Smooth muscle cell of the brain vasculature (primary cell): ENCODE measurements at regions not wholly inside any gene's neighbourhood (a gene's known extent, or its start where the extent isn't known, plus 50 kb on each side); places are given as distances from the start of the nearest gene placed in this dataset.

Source experiments
- DNase-seq: peaks from one replicate; pipeline ENCODE4 v3.0.0-alpha.2; 2012; ENCODE audit warnings: low read depth, low spot score

DNA sequence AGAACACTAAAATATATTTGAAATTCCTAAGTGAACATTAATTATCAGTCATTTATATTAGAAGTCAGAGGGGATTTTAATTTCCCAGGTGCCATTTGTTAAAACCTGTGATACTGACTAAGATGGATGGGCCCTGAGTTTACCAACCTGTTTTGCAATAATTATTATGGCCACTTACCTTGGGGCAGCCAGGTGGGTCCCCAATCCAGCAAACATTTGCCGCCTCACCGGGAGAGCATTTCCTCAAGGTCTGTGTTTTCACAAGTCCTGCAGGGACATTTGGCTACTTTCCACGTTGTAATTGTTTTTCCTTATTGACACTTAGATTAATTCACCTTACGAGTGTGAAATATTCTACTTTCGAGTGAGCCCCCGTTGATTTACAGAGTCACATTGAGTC, 251.2 kb upstream of the PPP2R2D start:
- DNase-seq, result no peak

DNA sequence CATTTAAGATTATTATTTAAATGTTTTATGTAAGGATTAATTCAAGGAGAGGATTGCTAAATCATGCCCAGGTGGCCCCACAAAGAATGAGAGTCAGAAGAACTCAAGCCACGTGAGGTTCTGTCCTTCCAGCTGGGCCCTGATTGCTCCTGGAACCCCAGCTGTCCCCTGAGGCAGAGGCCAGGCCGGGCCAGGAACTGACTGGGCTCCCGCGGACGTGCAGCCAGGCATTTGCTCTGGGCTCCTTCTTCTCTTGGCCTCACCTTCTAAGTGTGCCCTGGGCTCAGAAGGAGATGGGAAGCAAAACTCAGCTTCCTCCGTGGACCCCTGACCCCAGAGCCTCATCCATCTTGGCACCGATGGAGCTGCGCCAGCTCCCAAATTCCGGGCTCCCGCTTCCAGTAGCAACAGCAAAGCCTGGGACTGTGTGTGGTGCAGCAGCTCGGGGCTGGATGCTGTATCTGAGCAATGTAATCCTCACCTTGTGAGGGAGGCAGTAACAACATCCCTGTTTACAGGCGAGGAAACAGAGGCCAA, 250.6 kb upstream of the PPP2R2D start:
- DNase-seq, result no peak

DNA sequence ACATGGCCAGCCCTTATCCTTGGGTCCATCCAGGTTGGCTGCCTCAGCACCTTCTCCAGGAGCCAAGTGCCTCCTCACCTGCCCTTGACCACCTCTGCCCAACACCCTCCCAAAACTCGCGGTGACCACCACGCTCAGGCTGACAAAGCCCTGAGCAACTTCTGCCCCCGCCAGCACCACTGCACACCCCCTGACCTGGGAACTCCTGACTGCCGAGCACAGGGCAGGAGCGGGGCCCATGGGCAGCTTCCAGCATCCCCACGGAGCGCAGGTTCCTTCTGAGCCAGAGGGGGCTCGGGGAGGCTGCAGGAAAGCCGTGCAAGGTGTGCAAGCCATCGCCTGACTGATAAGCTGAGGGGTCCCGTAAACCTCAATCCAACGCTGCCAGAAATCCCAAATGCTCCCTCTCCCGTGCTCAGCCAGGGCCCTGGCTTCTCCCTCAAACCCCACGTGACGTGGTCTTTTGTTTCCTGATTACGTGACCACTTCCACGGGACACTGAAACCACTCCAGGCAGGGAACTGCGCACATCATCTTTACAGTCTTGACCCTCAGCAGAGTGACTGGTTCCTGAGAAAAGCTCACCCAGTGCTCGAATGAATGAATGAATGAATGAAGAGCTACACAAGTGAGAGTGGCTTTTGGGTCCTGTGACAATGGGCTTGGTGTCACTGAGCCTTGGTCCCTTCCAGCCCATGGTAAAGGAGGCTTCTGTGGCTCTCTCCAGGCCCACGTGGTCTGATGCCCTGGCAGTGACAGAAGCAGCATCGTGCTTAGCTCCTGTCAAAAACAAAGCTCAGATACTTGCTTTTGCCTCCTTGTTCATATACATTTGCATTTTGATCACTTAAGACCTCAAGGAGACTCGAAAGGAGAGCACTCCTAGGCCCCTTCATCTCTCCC, 249.8 kb upstream of the PPP2R2D start:
- no peak for DNase-seq

DNA sequence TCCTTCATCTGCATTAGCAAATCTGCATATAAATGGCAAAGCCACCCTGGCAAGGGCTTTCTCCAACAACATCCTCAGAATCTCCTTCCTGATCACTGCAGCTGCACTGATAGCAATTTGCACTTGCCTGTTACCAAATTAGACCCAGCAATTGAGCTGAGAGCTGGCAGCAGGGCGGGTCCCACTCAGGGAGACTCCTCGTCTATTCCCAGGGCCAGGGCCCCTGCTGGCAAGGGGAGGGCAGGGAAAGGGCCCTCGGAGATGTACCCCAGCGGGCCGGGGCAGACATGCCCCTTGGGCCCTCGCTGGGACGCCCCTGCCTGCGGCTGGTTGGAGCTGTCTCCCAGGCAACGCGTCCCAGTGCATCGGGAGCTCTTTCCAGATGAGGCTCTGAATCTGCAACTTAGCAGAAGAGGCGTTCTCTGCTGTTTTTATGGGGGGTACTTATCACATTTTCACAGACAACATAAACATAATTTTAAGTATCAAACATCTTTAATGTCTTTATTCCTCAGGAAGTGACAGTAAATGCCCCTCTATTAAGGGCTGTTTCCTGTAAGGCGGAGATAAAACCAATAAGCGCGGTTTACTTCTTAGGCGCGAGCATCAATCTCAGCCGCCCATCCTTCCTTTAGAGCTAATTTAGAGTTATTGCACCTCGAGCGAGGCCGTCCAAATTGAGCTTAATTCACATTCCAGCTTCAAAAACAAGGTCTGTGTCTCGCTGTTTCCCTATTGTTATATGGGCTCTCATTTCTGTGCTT, 249.0 kb upstream of the PPP2R2D start:
- no peak for DNase-seq

DNA sequence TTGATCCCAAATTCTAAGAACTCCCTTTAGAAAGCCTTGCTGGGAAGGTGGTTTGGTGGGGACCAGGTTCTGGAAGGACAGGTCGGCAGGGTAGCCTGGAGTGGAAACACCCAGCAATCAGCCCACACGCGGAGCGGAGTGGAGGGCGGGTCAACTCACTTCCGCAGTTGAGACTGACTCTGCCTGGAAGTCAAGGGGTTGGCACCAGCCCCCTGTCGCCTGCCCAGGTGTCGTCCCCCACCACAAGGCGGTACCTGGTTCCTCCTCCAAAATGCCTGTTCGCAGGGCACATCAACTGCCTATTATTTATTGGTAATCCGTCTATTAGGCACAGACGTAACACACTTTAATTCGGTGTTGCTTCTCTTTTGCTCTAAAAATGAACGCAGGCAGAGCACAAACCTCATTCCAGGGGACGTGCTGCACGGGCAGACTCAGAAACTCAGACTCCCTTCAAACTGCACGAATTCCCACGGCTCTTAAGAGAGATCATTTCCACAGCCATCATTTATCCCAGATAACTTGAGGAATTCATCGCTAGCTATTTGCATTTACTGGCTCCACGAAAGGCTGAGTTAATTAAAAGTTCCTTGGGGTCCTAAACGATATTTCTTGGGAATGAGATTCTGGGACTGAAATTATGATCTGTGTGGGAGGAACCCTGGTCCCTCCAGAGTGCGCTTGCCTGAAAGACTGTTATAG, 248.2 kb upstream of the PPP2R2D start:
- no peak for DNase-seq

DNA sequence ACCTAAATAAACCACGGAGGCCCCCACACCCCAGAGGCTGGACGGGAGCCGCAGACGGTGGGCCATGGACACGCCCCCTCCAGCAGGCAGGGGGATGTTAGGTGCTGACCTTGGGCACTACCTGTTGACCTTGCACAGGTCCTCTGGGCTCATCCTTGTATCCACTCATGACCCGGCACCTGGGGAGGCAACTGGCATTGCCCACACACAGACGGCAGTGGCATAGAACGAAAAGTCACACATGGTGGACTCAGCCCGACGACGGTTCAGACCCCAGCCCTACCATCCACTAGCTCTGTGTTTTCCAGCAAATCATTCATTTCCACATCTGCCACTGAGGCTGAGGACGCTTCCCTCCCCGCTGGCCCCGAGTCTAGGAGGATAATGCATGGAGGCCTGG, 247.7 kb upstream of the PPP2R2D start:
- no peak for DNase-seq

DNA sequence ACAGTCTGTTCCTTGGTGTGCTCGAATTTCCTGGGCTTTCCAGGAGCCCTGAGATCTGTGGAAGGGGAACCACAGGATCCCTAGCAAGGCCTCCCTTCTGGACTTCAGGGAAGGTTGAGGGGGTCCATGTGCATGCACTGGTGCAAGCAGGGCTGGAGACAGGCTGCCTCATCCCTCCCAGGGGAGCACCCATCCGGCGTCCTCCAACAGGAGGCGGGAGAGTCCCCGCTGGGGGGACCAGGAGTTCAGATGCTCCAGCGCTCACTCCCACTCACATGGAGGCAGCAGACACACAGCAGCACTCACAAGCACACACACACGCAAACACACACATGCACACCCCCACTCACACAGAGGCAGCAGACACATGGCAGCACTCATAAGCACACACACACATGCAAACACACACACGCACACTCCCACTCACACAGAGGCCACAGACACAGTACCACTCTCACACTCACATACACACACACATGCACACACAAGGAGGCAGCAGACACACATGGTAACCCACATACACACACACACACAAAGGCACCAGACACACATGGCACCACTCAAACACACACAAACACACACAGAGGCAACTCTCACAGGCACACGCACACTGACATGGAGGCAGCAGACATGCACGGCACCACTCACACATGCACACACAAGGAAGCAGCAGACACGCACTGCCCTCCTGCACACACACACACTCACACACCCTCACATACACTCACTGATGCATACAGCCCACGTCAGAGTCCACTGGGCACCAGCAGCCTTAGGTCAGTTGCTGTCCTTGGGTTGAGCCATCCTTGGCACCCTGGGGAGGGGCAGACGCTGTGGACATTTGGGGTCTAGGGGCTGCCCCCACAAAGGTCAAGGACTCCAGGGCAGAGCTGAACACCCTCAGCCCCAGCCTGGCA, 247.0 kb upstream of the PPP2R2D start:
- DNase-seq, result no peak

DNA sequence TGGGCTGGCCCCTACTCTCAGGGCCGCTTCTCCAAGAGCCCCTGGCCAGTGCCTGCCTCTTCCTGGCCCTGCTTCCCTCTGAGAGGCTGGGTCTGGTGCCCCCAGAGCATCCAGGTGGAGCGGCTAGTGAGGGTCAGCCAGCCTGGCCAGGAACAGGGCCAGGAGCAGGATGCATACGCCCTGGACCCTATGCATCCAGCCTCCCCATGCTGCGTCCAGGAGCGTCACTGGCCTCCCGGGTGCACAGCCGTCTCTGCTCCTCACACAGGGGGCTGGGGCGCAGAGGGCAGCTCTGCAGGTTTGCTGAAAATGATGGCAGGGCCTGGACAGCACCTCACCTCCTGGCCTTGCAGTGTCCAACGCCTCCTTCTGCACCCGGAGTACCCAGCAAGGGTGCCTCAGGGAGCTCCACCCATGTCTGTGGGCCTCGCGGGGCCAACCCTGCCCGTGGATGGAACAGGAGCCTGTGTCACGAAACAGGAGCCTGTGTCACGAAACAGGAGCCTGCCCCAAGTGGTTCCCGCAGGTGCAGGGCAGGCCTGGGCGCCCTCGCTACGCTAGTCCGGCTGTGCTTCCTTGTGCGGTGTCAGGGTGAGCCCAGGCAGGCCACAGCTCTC, 246.2 kb upstream of the PPP2R2D start:
- no peak for DNase-seq

DNA sequence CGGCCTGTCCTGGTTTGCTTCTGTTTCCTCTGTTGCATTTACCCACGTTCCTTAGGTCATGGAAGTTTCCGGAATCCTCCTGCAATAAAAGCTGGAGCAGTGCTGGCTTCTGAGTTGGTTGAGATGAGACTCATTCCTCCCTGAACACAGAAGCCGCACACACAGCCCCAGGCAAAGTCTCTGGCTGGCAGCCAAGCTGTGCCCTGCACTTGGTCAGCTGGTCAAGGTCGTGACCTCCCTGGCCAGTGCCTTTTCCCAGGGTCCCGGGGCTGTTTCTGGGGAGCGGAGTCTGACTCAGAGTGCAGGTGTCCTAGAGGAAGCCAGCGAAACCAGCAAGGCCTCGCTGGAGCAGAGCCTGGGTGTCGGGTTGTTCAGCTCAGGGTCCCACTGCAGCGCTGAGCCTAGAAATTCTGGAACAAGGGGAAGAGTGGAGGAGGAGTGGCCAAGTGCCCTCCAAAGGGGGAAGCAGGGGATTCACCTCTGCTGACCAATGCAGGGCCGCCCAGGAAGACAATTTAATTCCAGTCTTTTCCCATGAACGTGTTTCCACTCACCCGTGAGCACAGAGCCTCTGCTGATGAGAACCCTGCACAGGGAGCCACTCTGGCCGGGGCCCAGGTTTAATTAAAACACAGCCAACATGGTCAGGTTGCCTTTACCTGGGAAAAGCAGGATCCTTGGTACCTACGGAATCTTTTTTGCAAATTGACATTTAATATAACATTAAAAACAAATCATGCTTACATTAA, 245.5 kb upstream of the PPP2R2D start:
- no peak for DNase-seq

DNA sequence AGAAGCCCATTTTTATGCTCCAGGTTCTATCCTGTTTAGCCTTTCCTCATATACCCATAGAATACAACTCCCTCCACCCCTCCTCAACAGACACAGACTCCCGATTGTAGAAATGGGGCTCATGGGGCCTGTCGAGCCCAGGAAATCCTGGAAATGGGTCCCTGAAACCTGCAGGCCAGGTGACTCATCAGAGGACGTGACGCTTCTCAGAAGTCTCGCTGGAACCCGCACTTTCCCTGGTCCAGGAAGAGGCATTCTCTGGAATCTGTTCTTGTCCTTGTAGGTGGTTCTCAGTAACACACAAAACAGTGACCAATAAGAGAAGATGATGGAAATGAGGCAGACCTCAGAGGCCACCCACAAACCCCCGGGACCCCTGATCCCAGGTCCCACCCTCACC, 244.8 kb upstream of the PPP2R2D start:
- no peak for DNase-seq

DNA sequence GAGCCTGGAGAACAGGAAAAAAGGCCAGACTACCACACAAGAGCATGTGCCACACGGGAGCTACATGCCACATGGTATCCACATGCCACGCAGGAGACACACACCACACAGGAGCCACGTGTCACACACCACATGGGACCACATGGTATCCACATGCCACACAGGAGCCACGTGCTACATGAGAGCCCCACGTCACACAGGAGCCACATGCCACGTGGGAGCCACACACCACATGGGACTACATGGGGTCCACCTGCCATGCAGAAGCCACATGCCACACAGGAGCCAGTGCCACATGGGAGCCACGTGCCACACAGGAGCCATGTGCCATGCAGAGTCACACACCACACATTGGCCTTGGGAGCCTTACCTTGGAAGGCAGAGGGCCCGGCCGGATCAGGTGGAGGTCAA, 244.4 kb upstream of the PPP2R2D start:
- no peak for DNase-seq

DNA sequence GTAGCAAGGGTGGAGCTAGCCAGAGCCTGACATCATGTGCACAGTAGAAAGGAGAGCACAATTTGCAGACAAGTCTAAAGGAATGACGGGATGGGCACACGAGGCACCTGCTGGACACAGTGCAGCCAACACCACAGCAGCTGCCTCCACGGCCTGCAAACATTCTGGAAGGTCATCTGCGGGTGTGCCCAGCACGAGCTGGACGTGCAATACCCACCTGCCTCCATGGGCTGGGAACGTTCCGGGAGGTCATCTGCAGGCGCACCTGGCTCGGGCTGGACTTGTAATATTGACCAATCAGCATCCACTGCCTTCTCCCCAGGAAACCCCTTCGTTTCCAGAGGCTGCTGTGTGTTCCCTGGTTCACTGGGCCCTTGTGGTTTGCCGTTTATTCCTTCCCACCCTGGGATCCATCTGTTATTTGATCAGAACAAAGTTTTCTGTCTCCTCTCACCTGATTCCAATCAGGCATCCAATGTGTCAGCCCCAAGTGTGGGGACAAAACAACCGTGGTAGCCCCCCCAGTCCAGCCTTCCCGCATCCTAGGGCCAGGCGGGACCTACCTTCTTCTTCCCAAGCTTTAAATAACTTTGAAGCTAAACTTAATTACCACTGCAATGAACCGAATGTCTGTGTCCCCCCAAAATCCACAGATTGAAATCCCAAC, 243.4 kb upstream of the PPP2R2D start:
- no peak for DNase-seq

DNA sequence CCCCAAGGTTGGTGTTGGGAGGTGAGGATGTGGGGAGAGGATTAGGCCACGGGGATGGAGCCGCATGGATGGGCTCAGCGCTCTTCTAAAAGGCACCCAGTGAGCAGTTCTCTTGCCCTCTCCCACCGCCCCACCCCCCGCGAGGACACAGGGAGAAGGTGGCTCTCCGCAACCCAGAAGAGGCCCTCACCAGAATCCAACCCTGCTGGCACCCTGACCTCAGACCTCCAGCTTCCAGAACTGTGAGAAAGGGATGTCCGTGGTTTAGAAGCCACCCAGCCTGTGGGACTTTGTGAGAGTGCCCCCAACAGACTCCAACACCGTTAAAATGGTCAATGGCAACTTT, 242.8 kb upstream of the PPP2R2D start:
- DNase-seq, result no peak

DNA sequence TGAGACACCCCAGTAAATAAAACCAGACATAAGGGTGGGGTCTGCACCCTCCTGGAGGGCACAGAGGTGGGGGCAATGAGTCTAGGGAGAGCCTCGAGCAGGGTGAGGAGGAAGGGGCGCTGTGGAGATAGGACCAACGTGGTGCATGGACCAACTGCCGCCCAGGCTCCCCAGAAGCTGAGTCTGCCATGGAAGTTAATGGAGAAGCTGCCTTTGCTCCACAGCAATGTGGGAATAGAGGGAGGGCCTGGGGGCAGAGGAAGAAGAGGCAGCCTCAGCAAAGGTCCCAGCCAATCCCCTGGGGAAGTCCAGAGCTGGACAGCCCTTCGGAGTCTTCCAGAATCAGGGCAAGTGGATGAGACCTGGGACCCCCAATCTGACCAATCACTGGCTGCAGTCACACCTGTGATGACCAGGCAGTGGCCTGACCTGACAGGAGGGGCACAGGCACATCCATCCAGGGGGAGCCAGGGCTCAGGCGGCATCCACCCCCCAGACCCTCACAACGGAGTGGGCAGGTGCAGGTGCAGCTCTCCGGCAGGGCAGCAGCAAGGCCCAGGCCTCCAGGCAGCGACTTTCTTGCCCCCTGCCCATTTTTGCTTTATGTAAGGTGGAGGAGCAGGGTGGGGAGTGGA, 242.2 kb upstream of the PPP2R2D start:
- DNase-seq, result no peak

DNA sequence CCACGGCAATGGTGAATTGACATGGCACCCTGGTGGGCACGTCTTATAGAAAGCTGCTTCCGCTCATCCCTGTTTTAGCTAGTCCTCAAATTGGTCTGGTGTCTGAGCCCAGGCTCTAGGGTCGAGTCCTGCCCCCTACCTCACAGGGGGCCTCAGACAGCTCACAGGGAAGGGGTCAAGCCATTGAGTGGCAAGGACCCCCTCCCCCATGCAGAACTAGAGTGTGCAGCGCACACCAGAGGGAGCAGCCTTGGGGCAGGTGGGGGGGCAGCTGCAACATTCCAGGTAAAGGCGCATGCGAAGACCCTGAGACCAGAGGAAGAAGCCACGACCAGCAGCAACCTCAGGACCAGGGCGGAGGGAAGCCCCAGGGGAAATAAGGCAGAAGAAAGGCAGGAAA, 240.4 kb upstream of the PPP2R2D start:
- DNase-seq, result no peak

DNA sequence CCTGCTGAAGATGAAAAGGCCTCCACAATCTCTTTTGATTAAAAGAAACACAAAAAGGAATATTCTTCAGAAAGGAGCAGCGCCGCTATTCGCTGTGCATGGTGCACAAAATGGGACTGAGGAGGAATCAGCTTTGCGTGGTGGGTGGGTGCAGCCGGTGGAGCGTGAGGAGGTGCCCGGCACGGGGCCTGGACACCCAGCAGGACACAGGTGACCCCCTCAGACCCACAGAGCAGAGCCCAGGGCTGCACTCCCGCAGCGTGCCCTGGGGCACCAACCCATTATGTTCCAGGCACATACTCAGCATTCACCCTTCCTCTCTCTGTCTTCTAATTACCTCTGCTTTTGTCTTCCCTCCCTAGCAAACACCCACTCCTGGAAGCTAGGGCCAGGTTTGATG, 238.0 kb upstream of the PPP2R2D start:
- no peak for DNase-seq

DNA sequence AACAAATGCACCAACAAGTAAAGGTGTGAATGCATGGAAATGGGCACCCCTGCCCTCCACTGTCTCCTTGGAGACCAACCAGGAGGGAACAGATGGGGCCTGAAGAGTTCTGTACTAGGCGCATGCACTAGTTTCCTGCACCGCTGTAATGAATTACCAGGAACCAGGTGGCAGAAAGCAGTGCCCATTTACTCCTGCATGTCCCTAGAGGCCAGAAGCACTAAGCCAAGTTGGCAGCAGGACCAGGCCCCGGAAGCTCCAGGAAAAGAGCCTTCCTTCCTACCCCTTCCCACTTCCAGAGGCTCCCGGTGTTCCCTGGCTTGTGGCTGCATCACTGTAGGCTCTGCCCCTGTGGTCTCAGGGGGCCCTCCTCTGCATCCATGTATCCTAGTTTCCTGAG, 237.5 kb upstream of the PPP2R2D start:
- no peak for DNase-seq

DNA sequence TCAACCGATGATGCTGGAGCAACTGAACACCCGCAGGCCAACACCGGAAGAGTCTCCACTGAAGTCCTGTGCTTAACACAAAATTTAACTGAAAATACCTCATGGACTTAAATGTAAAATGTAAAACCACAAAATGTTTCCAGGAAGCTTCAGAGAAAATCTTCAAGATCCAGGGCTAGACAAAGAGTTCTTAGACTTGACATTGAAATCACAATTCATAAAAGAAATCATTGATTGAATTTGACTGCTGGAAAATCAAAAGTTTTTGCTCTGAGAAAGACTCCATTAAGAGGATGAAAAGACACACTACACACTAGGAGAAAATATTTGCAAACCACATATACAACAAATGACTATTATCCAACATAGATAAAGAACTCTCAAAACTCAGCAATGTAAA, 234.7 kb upstream of the PPP2R2D start:
- no peak for DNase-seq

DNA sequence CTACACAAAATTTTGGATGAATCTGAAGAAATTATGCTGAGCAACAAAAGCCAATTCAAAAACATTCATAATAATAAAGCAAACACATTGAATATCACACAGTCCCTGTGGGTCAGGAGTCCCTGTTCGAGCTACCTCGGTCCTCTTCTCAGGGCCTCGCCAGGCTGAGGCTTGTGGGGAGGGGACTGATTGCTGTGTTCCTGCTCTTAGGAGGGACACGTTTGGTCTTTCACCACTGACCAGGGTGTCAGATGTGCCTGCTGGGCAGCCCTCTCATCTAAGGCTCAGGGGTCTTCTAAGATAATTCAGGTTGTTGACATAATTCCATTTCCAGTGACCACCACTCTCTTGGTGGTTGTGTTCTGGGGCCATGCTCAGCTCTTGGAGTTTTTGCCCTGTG, 233.8 kb upstream of the PPP2R2D start:
- no peak for DNase-seq
